Dermis microvascular lymphatic vessel endothelial cell (primary cell): ENCODE measurements at regions not wholly inside any gene's neighbourhood (a gene's known extent, or its start where the extent isn't known, plus 50 kb on each side); places are given as distances from the start of the nearest gene placed in this dataset.
"Not testable (repeated sequence)": the region's sequence is repeated elsewhere in the genome, so short reads cannot be mapped to it uniquely, and the experiment has no call there.

Experiments
- DNase-seq, 2 donors: peaks; one replicate each; pipeline versions ENCODE4 v3.0.0 to v3.0.0-alpha.2; 2010; ENCODE audit warnings: low read depth in 2 of 2

DNA sequence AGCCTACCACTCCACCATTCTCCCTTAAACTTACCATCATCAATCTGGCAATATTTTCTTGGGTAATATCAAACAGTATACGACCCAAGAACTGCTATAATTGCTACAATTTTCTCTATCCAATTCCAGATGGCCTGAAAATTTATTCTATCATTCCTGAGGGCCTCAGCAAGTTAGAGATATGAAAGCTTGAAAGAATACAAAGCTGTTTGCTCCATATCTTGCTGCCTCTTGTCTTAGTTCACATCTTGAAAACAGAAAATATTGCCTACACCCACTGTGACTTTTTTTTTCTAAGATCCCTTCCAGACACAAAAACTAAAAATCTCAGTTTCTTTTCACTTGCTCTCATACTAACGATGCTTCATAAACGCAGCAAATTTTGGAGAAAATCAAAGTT lies 898.9 kb downstream of the OTOL1 start:
- DNase-seq, result no peak

DNA sequence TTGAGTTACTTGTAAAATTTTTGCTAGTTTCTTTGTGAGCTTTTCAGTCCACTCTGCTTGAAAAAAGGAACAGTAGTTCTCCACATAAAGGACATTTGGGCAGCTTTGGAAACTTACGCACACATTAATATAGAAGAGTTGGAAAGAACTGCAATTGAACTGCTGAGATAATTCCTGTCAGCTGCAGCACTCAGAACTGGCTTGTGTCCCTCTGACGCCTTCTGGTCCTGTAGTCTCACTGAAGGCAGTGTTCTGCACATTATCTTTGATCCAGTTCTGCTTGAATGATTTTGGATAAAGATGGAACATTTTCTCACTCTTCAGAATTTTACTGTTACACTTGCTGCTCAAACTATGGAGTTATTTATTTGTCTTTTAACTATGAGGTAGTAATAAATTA lies 901.9 kb downstream of the OTOL1 start:
- DNase-seq, result no peak

DNA sequence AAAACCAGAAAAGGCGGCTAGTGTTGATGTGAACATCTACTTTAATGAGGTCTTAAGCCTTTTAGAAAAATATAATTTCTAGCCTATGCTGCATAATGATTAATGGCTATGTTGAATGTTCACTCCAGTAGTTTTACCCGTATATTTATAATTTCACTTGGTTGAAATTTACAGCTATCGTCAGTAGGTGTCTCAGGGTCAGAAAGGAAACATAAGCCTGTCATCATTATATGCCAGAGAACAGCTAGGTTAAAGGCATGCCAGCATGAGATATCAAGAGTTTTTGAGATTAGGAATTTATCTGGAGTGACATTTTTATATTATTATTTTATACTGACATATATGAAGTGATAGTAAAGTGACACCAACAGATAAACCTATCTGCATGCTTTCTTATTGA lies 904.1 kb downstream of the OTOL1 start:
- DNase-seq, result no peak

DNA sequence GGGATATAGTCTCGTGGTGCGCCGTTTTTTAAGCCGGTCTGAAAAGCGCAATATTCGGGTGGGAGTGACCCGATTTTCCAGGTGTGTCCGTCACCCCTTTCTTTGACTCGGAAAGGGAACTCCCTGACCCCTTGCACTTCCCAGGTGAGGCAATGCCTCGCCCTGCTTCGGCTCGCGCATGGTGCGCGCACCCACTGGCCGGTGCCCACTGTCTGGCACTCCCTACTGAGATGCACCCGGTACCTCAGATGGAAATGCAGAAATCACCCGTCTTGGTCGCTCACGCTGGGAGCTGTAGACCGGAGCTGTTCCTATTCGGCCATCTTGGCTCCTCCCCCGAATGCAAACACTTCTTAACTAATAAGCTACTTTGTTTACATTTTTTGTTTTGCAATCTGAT lies 914.9 kb downstream of the OTOL1 start:
- DNase-seq, result not testable (repeated sequence)

DNA sequence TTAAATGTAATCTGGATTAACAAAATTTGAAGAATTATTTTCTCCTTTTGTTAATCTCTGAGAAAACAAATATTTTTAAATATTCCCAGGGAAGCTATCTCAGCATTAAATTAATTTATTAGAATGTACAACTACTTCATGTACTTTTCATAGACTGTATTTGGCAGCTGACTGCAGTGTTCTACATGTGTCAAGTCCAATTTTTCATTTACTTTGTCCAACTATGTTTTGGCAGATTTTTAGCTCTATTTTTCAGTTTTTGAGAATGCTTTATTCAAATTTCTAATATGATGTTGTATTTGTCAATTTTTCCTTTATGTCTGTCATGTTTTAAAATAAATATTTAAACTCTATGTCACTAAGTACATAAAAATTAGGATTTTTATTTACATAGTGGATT lies 925.1 kb downstream of the OTOL1 start:
- no peak for DNase-seq

DNA sequence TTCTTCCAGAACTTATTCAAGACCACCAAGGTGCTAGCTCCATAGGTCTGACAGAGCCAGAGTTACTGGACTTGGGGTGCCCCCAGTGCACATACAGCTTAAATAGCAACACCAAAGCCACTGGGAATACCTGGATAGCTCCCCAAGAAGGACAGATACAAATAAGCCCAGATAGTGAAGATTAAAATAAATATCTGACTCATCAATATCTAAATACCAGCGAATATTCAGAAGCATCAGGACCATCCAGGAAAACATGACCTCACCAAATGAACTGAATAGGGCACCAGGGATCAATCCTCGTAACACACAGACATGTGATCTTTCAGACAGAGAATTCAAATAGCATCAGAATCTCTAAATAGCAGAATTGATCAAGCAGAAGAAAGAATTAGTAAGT lies 931.6 kb downstream of the OTOL1 start:
- no peak for DNase-seq

DNA sequence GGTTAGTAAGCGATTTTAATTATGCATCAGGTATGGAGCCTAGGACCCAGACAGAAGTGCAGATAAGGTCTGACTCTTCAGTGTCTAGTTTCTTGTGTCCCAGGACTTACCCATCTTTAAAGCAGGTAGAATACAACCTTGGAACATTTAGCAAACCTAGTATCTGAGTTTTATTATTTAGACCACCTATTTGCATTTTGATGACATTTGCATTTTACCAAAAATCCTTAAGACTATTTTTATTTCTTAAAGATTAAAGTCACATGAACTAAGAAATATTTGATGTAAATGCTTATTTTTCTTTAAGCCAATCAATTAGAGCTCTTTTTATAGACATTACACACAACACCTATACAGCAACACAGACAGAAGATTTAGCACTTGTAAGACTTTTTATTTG lies 939.1 kb downstream of the OTOL1 start:
- DNase-seq, result no peak

DNA sequence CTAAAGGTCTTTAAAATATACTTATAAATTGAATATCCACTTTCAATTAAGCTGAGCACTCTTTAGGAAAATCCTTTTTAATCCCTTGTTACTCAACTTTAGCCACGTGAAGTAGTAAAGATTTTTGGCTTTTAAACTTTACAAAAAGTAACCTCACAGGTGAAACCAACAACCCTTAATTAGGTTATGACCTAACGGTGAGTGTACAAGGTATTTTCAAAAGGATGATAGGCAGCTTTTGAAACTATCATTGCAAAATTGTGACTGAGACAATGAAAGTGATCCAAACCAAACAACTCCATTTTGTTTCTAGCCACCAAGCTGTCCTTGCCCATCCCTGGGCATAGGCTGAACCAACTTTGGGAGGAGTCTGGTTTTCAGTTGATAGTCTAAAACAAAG lies 940.2 kb downstream of the OTOL1 start:
- DNase-seq, result no peak

DNA sequence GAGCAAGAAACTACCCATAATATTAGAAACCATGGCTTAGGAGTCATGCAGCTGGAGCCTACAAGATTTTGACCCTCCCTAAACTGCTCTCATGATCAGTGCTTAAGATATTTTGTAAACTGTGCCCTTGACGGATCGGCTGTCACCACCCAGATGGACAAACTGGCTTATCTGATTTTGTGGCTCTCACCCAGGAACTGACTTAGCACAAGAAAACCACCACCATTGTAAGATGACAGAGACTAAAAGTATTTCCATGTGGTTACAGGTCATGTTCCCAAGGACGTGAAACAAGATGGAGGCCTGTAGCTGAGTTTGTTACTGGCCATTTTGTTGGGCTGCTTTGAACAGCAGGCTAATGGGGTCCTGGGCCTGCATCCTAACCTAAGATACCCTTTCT lies 940.9 kb downstream of the OTOL1 start:
- no peak for DNase-seq

DNA sequence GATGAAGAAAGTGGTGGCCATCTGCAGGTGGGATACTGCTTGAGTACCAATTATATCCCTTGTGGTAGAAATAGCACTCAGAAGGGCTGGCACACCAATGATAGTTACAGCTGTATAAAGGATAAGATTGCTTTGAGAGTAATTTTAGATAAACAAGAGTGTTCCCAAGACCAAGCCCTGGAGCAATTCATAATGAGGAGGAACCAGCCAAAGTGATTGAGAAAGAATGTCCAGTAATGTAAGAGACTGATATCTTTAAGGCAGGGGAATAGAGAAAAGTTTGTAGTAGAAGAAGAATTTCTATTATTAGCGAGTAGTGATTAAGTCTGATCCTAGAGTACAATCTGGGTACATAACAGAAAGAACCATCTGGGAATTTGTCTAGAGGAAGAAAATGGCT lies 945.1 kb downstream of the OTOL1 start:
- DNase-seq, result no peak

DNA sequence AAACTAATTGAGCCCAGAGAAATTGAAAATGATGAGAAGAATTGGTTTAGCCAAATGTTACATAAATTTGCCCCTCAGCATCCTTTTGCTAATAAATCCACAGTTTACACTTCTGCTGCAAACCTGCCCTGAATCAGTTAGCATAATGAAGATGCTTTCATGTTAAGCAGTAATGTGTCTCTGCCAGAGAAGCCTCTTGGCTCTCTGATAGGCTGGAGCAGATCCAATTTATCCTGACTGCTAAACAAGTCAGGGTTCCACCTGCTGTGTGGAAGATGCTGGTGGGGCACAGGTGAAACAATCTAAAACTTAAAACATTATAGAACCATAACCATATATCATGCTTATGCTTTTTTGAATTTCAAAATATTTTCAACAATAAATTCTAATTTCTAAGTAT lies 946.8 kb downstream of the OTOL1 start:
- no peak for DNase-seq

DNA sequence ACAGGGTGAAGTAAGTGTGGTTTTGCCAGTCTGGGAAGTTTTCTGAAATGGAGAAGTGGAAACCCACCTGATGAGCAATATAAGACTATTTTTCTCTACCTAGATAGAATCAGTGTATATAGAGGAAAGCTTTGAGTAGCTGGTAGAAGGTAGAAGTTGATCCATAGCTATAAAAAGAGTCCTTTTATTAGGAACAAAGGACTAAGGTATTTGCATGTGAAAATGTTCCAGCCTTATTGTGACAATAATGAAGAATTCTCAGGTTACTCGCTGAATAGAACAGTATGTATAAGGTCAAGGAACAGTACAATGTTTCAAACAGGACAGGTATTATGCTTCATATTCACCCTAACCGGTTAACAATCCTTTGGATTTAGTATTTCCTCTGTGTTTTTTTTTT lies 972.2 kb downstream of the OTOL1 start:
- DNase-seq, result no peak

DNA sequence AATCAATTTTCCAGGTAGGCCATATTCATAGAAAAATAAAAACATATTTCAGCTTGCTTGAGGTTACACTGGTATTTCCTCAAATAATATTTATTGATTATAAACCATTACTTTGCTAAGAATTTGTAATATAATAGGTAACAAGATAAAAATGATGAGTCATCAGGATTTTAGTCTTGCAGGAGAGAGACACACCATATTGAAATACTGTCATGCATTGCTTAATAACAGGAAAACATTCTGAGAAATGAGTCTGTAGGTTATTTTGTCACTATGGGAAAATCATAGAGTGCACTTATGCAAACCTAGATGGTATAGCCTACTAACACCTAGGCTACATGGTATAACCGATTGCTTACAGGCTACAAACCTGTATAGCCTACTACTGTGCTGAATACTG lies 990.5 kb downstream of the OTOL1 start:
- DNase-seq, result no peak

DNA sequence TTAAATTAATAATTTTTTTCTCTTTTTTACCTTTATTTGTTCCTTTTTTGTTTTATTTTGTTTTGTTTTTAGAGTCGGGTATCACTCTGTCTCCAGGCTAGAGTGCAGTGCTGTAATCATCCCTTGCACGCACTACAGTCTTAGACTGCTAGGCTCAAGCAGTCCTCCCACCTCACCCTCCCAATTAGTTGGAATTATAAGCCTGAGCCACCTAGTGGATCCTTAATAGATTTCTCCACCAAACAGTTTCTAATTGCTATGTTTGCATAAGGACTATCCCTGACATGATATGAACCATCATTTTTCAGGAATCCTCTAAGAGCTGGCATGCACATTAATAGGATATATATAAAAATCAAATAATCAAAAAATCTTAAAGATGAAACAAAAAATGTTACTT lies 993.2 kb downstream of the OTOL1 start:
- no peak for DNase-seq

DNA sequence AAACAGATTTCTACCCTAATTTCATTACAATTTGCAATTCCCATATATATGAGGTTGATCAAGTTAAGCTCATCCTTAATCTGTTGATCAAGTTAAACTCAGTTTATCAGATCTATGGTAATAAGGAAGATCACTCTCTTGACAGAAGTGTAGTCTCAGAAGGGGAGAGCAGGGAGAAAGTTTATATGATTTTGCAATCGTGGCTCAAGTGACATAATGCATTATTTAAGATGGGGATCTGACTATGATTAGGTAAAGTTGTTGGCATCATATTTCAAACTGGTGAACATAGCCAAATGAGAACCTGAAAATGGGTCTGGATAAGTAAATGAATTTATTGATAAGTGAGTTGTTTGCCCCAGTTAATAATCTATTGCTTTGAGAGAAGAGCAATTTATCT lies 995.3 kb downstream of the OTOL1 start:
- DNase-seq, result no peak

DNA sequence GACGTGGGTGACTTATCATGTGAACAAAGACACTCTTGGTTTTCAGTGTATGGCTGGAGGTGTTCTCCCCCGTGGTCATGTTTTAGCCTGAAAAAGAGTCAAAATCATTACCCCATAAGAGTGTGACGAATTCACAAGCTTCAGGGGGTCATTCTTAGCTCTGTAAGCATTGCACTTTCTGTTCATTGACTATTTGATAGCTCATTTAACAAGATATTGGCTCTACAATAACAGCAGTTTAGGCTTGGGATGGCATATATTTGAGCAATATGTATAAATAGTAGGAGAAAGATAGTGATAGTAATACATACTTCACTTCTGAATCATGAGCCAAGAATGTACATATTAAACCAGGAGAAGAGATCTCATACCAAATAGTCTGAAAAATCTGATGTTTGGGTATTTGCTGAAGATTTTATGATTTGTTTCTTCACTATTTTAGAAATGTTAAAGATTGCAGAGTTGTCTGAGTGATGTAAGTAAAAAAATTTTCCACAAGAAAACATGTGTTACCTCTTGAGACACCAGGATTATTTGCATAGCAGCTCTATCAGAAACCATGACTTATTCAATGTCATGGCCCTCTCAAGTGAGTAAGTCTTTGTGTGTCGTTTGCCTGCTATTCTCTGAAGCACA lies 996.0 kb downstream of the OTOL1 start:
- DNase-seq, result no peak

DNA sequence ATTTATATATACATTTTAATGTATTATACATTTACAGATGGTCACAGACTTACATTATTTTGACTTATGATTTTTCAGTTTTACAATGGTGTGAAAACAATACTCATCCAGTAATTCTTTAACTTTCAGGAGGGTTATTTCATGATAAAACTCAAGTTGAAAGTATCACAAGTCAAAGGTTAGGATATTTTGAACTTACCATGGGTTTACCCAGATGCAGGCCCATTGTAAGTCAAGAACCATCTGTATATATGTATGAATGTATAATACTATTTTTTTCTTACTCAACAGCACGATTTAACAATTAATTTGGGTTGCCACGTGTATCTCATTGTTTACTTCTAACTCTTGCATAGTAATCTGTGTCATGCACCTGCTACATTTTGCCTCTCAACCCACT lies 1002.0 kb downstream of the OTOL1 start:
- no peak for DNase-seq

DNA sequence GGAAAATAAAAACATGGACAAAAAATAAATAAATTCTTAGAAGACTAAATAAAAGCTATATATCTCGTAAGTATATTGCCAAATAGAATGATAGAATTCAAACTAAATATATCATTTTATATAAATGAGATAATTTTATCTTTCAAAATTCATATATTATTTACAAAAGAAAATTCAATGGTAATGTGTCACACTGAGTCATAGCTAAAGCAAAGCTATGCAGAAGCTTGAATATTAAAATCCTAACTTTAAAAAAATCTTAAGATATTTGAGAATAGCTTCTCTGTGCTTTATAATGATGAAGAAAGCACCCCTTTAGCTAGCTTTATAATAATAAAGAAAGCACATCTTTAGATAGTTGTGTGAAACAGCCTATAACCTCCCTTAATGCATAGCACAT lies 1010.8 kb downstream of the OTOL1 start:
- DNase-seq, result no peak

DNA sequence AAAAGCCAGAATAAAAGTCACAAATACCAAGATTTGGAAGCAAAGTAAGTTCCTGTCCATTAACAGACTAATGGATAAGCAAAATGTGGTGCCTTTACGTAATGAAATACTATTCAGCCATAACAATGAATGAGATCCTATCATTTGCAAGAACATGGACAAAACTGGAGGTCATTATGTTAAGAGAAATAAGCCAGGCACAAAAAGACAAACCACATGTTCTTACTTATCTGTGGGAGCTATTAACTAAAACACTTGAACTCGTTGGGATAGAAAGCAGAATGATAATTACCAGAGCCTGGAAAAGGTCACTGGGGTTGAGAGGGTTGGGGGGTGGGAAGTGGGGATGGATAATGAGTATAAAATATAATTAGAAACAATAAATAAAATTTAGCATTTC lies 1015.9 kb downstream of the OTOL1 start:
- no peak for DNase-seq

DNA sequence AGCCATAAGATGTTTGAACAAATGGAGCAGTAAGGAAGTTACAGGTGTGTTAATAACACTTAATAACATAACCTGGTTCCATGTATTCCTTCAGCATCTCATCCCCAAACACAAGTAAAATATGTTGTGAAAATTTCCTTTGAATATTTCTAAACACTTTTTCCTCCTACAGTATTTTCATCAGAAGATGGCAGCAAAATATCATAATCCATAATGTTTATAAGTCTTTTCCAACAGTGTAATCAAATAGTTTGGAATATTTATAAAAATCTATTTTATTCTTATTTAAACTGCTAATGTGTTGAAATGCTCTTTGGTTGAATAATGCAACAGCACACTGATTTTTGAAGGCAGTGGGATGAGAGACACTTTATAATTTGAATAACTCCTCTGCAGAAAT lies 1020.5 kb downstream of the OTOL1 start:
- DNase-seq, result no peak

DNA sequence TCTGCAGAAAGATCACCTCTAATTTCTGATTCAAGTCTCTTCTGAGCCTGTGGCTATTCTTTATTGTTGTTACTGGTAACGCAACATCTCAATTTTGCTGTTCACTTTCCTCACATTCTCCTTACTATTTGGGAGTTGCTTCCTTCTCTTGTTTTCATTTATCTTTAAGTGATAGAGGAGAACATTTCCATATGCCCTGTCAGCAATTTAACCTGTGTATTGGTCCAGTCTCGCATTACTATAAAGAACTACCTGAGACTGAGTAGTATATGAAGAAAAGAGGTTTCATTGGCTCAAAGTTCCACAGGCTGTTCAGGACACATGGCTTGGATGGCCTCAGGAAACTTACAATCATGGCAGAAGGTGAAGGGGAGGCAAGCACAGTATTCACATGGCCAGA lies 1025.1 kb downstream of the OTOL1 start:
- no peak for DNase-seq

DNA sequence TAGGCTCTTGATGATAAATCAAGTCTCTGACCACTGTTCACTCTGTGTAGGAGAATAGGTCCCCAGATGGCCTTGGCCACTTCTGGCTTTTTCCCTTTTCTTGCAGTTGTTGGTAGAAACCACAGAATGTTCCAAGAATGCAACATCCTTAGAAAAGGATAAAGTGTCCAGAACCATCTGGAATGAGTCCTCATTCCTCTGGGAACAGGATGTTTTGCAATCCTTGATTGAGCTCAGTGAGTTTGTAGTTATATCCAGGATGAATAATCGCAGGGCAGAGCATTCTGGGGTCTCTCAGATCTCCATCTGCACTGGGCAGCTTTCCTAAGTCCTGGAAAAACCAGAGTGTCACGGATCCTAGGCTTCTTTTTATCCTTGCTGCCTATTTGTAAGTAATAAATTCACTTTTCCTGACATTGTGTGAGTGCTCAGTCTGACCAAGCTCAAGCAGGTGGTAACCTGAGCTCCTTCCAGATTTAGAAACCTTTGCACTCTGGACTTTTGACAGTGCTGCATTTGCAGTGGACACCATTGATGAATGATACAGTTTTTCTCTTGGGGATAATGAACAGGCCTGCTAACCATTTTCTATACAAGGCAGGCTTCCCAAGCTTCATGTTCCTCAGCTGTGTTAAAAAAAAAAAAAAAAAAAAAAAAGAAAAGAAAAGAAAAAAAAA lies 1028.6 kb downstream of the OTOL1 start:
- DNase-seq, result no peak

DNA sequence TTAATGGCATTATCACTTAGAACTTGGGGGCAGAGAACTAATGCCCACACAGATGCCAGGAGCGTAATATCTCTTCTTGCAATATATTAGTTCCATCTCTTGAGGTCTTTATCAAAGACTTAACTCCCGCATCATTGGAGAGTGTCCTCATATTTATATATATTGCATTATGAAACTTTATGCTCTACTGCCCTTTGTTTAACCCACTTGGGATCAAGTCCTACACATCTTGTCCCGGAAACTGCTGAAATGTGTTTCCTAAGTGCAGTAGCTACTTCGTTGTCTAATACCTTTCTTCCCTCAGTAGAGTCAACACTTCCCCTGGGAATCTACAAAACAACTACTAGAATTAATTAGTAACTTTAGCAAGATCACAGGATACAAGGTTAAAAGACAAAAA lies 1029.2 kb downstream of the OTOL1 start:
- DNase-seq, result no peak

DNA sequence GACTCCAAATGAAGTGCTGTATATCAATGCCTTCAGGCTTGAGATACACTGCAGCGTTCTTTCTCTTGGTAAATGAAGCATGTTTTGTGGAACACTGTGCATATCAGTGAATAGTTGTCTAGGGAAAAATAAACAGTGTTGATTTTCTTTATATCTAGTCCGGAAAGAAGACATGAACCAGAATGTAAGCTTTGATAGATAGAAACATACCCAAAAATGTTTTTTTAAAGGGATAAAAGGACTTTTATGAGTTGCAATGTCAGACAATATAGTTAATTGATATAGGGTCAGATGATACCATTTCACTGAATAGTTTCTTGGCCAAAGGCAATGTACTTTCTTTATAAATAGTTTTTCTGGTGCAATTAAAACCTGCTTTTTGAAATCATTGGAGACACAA lies 1037.8 kb downstream of the OTOL1 start:
- no peak for DNase-seq
